Activated CD8-positive, alpha-beta T cell treated with anti-CD3 and anti-CD28 coated beads, Interleukin-2, amount 10 ng/mL, durations not matched to agents 7 days and 5 days (primary cell): ENCODE measurements at regions not wholly inside any gene's neighbourhood (a gene's known extent, or its start where the extent isn't known, plus 50 kb on each side); places are given as distances from the start of the nearest gene placed in this dataset.
"Not testable (repeated sequence)": the region's sequence is repeated elsewhere in the genome, so short reads cannot be mapped to it uniquely, and the experiment has no call there.

ENCODE experiments used
- ATAC-seq: fragments of 150-1000 bp; cut with Tn5 transposase; one replicate; pipeline ENCODE4 v1.10.0; 2021; ENCODE audit warnings: moderate library complexity
- CTCF ChIA-PET: fragments of 350-600 bp; sonication (Branson Sonifier 250); formaldehyde crosslinking; loops from one replicate; lab custom pipeline; 2021; ENCODE audit warnings: antibody characterized with exemption; lab: Charles Lee
- POLR2A ChIA-PET: fragments of 350-600 bp; sonication (Branson Sonifier 250); formaldehyde crosslinking; loops from one replicate; lab custom pipeline; 2021; ENCODE audit warnings: antibody characterized with exemption; lab: Charles Lee
- DNase-seq: peaks from one replicate; pipeline ENCODE4 v3.0.0-alpha.2; 2020
- H3K27ac Mint-ChIP-seq: one replicate; pipeline ENCODE4 v1.8.0; 2021; ENCODE audit warnings: mild to moderate bottlenecking, mixed read lengths
- H3K27me3 Mint-ChIP-seq: one replicate; pipeline ENCODE4 v1.8.0; 2021; ENCODE audit warnings: low read depth, mixed read lengths
- H3K36me3 Mint-ChIP-seq: one replicate; pipeline ENCODE4 v1.8.0; 2021; ENCODE audit warnings: low read depth, mixed read lengths
- H3K4me1 Mint-ChIP-seq: one replicate; pipeline ENCODE4 v1.8.0; 2021; ENCODE audit warnings: low read depth, mixed read lengths
- H3K4me3 Mint-ChIP-seq: one replicate; pipeline ENCODE4 v1.8.0; 2021; ENCODE audit warnings: mild to moderate bottlenecking, mixed read lengths
- H3K9me3 Mint-ChIP-seq: one replicate; pipeline ENCODE4 v1.8.0; 2022; ENCODE audit warnings: mixed read lengths; ENCODE audit not compliant: insufficient read depth

- not testable (repeated sequence) for ATAC-seq
These were observed 72.1 kb downstream of the OGFRL1 start for GRCh38 chr6:71360556-71361335.

GRCh38 chr6:71364889-71365542, 76.4 kb downstream of the OGFRL1 start:
- H3K27me3 Mint-ChIP-seq, result peaks cover 16% of the 10 kb centered on the region
- H3K4me1 Mint-ChIP-seq, result peaks cover 24% of the 10 kb centered on the region
- CTCF ChIA-PET, result interaction anchor here (1.4 to 1.5 kb wide), 2 partner anchors 12 to 15 kb away, joined by 3 read pairs; no protein-coding TSS in a partner anchor
- DNase-seq (no peak), ATAC-seq (no peak)
- H3K4me3 Mint-ChIP-seq, result no peak overlapping the region
- POLR2A ChIA-PET, result no interaction called here
- no peaks in the 10 kb centered on the region for H3K36me3 Mint-ChIP-seq
- H3K27ac Mint-ChIP-seq, result no peak overlapping the region
- no peaks in the 10 kb centered on the region for H3K9me3 Mint-ChIP-seq

More at GRCh38 chr6:71360556-71361335, 72.1 kb downstream of the OGFRL1 start:
- H3K27ac Mint-ChIP-seq, H3K4me1 Mint-ChIP-seq, H3K36me3 Mint-ChIP-seq, H3K4me3 Mint-ChIP-seq, DNase-seq, H3K9me3 Mint-ChIP-seq, POLR2A ChIA-PET, CTCF ChIA-PET: not testable (repeated sequence)
- H3K27me3 Mint-ChIP-seq, result peaks cover 36% of the 10 kb centered on the region

GRCh38 chr6:71367756-71368155, 79.1 kb downstream of the OGFRL1 start:
- POLR2A ChIA-PET, result no interaction called here

GRCh38 chr6:71368284-71368683, 79.7 kb downstream of the OGFRL1 start:
- H3K4me3 Mint-ChIP-seq, result no peak overlapping the region
- H3K9me3 Mint-ChIP-seq, result no peaks in the 10 kb centered on the region
- H3K4me1 Mint-ChIP-seq, result peaks cover 24% of the 10 kb centered on the region
- peak overlapping the region; percentile 40 for H3K27ac Mint-ChIP-seq
- ChIA-PET POLR2A (no interaction called here), CTCF (no interaction called here)
- peaks cover 11% of the 10 kb centered on the region for H3K27me3 Mint-ChIP-seq
- no peak for DNase-seq
- ATAC-seq, result no peak
- H3K36me3 Mint-ChIP-seq, result no peaks in the 10 kb centered on the region

More at GRCh38 chr6:71367756-71368155, 79.1 kb downstream of the OGFRL1 start:
- Mint-ChIP-seq H3K27me3 (peaks cover 14% of the 10 kb centered on the region), H3K4me3 (no peak overlapping the region), H3K4me1 (peaks cover 24% of the 10 kb centered on the region), H3K9me3 (no peaks in the 10 kb centered on the region), H3K36me3 (no peaks in the 10 kb centered on the region), H3K27ac (peak overlapping the region; percentile 62)
- CTCF ChIA-PET, result no interaction called here
- ATAC-seq, result no peak
- DNase-seq, result no peak

- H3K27ac Mint-ChIP-seq, result no peak overlapping the region
These were observed 82.9 kb downstream of the OGFRL1 start for GRCh38 chr6:71371559-71371958.

GRCh38 chr6:71373943-71374342, 85.3 kb downstream of the OGFRL1 start:
- ATAC-seq (no peak), DNase-seq (no peak)
- Mint-ChIP-seq H3K4me3 (no peak overlapping the region), H3K27ac (no peak overlapping the region), H3K36me3 (no peaks in the 10 kb centered on the region), H3K9me3 (no peaks in the 10 kb centered on the region), H3K4me1 (no peaks in the 10 kb centered on the region), H3K27me3 (peaks cover 35% of the 10 kb centered on the region)
- ChIA-PET CTCF (interaction anchor here (1.7 kb wide), 1 partner anchor 9 kb away, joined by 4 read pairs; no protein-coding TSS in a partner anchor), POLR2A (no interaction called here)

More at GRCh38 chr6:71371559-71371958, 82.9 kb downstream of the OGFRL1 start:
- no peak for ATAC-seq
- DNase-seq, result no peak
- POLR2A ChIA-PET, result no interaction called here
- no peak overlapping the region for H3K4me3 Mint-ChIP-seq
- no peaks in the 10 kb centered on the region for H3K9me3 Mint-ChIP-seq
- H3K27me3 Mint-ChIP-seq, result peaks cover 19% of the 10 kb centered on the region
- no peaks in the 10 kb centered on the region for H3K36me3 Mint-ChIP-seq
- H3K4me1 Mint-ChIP-seq, result peaks cover 17% of the 10 kb centered on the region
- CTCF ChIA-PET, result no interaction called here

GRCh38 chr6:71375676-71376075, 87.1 kb downstream of the OGFRL1 start:
- no peak for ATAC-seq
- CTCF ChIA-PET, result interaction anchor here (1.5 kb wide), 1 partner anchor 11 kb away, joined by 3 read pairs; no protein-coding TSS in a partner anchor

GRCh38 chr6:71376830-71377229, 88.2 kb downstream of the OGFRL1 start:
- H3K27ac Mint-ChIP-seq, result no peak overlapping the region
- POLR2A ChIA-PET, result no interaction called here
- CTCF ChIA-PET, result interaction anchor here (1.5 kb wide), 1 partner anchor 12 kb away, joined by 3 read pairs; no protein-coding TSS in a partner anchor
- peaks cover 33% of the 10 kb centered on the region for H3K27me3 Mint-ChIP-seq
- no peaks in the 10 kb centered on the region for H3K36me3 Mint-ChIP-seq
- H3K9me3 Mint-ChIP-seq, result no peaks in the 10 kb centered on the region
- no peaks in the 10 kb centered on the region for H3K4me1 Mint-ChIP-seq
- ATAC-seq (no peak), DNase-seq (no peak)
- no peak overlapping the region for H3K4me3 Mint-ChIP-seq

More at GRCh38 chr6:71375676-71376075, 87.1 kb downstream of the OGFRL1 start:
- Mint-ChIP-seq H3K4me3 (no peak overlapping the region), H3K27me3 (peaks cover 37% of the 10 kb centered on the region), H3K36me3 (no peaks in the 10 kb centered on the region), H3K9me3 (no peaks in the 10 kb centered on the region), H3K27ac (no peak overlapping the region), H3K4me1 (no peaks in the 10 kb centered on the region)
- POLR2A ChIA-PET, result no interaction called here
- DNase-seq, result no peak

GRCh38 chr6:71383476-71383875, 94.9 kb downstream of the OGFRL1 start:
- Mint-ChIP-seq H3K27ac (no peak overlapping the region), H3K27me3 (peaks cover 17% of the 10 kb centered on the region), H3K4me1 (no peaks in the 10 kb centered on the region), H3K4me3 (no peak overlapping the region), H3K36me3 (no peaks in the 10 kb centered on the region), H3K9me3 (no peaks in the 10 kb centered on the region)
- no peak for ATAC-seq
- ChIA-PET CTCF (interaction anchor here (0.6 kb wide), 1 partner anchor 9 kb away, joined by 4 read pairs; no protein-coding TSS in a partner anchor), POLR2A (interaction anchor here (0.7 kb wide), 1 partner anchor 547 kb away, joined by 4 read pairs; no protein-coding TSS in a partner anchor)
- no peak for DNase-seq

GRCh38 chr6:71383901-71384489, 95.4 kb downstream of the OGFRL1 start:
- H3K27me3 Mint-ChIP-seq, result peaks cover 15% of the 10 kb centered on the region
- ChIA-PET CTCF (interaction anchor here (1.1 to 1.3 kb wide), 2 partner anchors 11 to 194 kb away, joined by 3 to 4 read pairs; no protein-coding TSS in a partner anchor), POLR2A (interaction anchor here (0.7 kb wide), 1 partner anchor 546 kb away, joined by 4 read pairs; no protein-coding TSS in a partner anchor)
- no peak overlapping the region for H3K4me3 Mint-ChIP-seq
- no peaks in the 10 kb centered on the region for H3K36me3 Mint-ChIP-seq
- no peak for ATAC-seq
- H3K4me1 Mint-ChIP-seq, result no peaks in the 10 kb centered on the region
- no peaks in the 10 kb centered on the region for H3K9me3 Mint-ChIP-seq
- DNase-seq, result peak; percentile 26
- no peak overlapping the region for H3K27ac Mint-ChIP-seq

GRCh38 chr6:71385111-71385822, 96.7 kb downstream of the OGFRL1 start:
- POLR2A ChIA-PET, result no interaction called here

More at GRCh38 chr6:71385111-71385822, 96.7 kb downstream of the OGFRL1 start:
- Mint-ChIP-seq H3K27me3 (peaks cover 15% of the 10 kb centered on the region), H3K36me3 (no peaks in the 10 kb centered on the region), H3K9me3 (no peaks in the 10 kb centered on the region), H3K27ac (no peak overlapping the region), H3K4me3 (no peak overlapping the region), H3K4me1 (no peaks in the 10 kb centered on the region)
- ATAC-seq (no peak), DNase-seq (no peak)
- CTCF ChIA-PET, result interaction anchor here (1.1 to 1.3 kb wide), 2 partner anchors 10 to 195 kb away, joined by 3 to 4 read pairs; no protein-coding TSS in a partner anchor
